ENCODE measurements at regions not wholly inside any gene's neighbourhood (a gene's known extent, or its start where the extent isn't known, plus 50 kb on each side); places are given as distances from the start of the nearest gene placed in this dataset.

DNA sequence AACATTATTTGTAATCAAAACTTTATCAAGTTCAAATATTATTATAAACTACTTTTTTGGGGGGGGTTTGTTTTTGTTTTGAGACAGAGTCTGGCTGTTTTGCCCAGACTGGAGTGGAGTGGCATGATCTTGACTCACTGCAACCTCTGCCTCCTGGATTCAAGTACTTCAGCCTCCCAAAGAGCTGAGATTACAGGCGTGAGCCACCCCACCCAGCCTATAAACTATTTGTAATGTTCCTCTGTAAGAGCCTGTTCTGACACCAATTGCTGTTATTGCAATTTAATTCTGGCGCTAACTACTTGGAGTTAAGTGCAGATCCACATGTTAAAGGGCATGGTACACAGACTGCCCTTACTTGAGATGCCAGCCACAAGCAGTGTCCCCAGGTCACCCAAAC lies 478.1 kb upstream of the NRP1 start:
- Mint-ChIP-seq H3K9me3 (ENCODE audit: insufficient read depth) (no peaks in the 10 kb centered on the region), H3K4me1 (no peaks in the 10 kb centered on the region), H3K27ac (no peak overlapping the region), H3K27me3 (no peaks in the 10 kb centered on the region), H3K4me3 (no peak overlapping the region)
- ChIA-PET CTCF (no interaction called here), POLR2A (no interaction called here)
- Histone ChIP-seq H3K9ac (ENCODE audit: low read length) (no peak overlapping the region), H4K20me1 (ENCODE audit: control insufficient read depth, insufficient read depth, low read length, poor library complexity, severe bottlenecking) (no peaks in the 10 kb centered on the region), H3K27ac (ENCODE audit: low read length in 2 of 2) (no peak overlapping the region), H3K9me3 (ENCODE audit: control extremely low read depth in 1 of 3, control insufficient read depth in 2 of 3, insufficient read depth in 1 of 3, low read length in 2 of 3) (no peaks in the 10 kb centered on the region), H3K79me2 (ENCODE audit: control insufficient read depth, insufficient read depth, low read length) (no peaks in the 10 kb centered on the region), H3K27me3 (replicated peaks in 1 of 4; ENCODE audit: control extremely low read depth in 1 of 4, control insufficient read depth in 3 of 4, insufficient read depth in 4 of 4, low read length in 3 of 4) (no peaks in the 10 kb centered on the region), H3K4me3 (ENCODE audit: control extremely low read depth in 1 of 5, extremely low read depth in 1 of 5, insufficient read depth in 1 of 5, low read depth in 2 of 5, low read length in 4 of 5) (no peak overlapping the region), H2AFZ (ENCODE audit: insufficient read depth, low read depth, low read length, poor library complexity, severe bottlenecking) (no peak overlapping the region), H3K4me1 (ENCODE audit: control insufficient read depth in 2 of 2, insufficient read depth in 2 of 2, low read length in 2 of 2) (no peaks in the 10 kb centered on the region), H3K4me2 (replicated peaks; ENCODE audit: low read depth, low read length, poor library complexity, severe bottlenecking) (no peak overlapping the region), H3K36me3 (replicated peaks in 1 of 2; ENCODE audit: control extremely low read depth in 1 of 2, control insufficient read depth in 1 of 2, extremely low read depth in 1 of 2, insufficient read depth in 2 of 2, low read length in 1 of 2) (no peaks in the 10 kb centered on the region)
- intact Hi-C loops (cut with micrococcal nuclease) = no loop called here
- 89% methylated on average over 2 of the region's 2 CpGs for WGBS (ENCODE audit: insufficient coverage)
- ATAC-seq (ENCODE audit: low read depth) (no peak), DNase-seq (no peak)
- TF ChIP-seq, protein P1, sequence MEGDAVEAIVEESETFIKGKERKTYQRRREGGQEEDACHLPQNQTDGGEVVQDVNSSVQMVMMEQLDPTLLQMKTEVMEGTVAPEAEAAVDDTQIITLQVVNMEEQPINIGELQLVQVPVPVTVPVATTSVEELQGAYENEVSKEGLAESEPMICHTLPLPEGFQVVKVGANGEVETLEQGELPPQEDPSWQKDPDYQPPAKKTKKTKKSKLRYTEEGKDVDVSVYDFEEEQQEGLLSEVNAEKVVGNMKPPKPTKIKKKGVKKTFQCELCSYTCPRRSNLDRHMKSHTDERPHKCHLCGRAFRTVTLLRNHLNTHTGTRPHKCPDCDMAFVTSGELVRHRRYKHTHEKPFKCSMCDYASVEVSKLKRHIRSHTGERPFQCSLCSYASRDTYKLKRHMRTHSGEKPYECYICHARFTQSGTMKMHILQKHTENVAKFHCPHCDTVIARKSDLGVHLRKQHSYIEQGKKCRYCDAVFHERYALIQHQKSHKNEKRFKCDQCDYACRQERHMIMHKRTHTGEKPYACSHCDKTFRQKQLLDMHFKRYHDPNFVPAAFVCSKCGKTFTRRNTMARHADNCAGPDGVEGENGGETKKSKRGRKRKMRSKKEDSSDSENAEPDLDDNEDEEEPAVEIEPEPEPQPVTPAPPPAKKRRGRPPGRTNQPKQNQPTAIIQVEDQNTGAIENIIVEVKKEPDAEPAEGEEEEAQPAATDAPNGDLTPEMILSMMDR (IDR thresholded peaks at IDR 0.05) = no peak
- TF ChIP-seq EZH2 (IDR thresholded peaks at IDR 0.05; ENCODE audit: borderline replicate concordance, insufficient read depth, low read depth, low read length, poor library complexity, severe bottlenecking) = no peak

GRCh38 chr10:33810986-33811385 lies 476.5 kb upstream of the NRP1 start:
- Mint-ChIP-seq H3K27ac (no peak overlapping the region), H3K4me1 (no peaks in the 10 kb centered on the region), H3K4me3 (no peak overlapping the region), H3K27me3 (no peaks in the 10 kb centered on the region), H3K9me3 (ENCODE audit: insufficient read depth) (no peaks in the 10 kb centered on the region)
- Histone ChIP-seq H3K9ac (ENCODE audit: low read length) (no peak overlapping the region), H3K79me2 (ENCODE audit: control insufficient read depth, insufficient read depth, low read length) (no peaks in the 10 kb centered on the region), H2AFZ (ENCODE audit: insufficient read depth, low read depth, low read length, poor library complexity, severe bottlenecking) (no peak overlapping the region), H3K36me3 (replicated peaks in 1 of 2; ENCODE audit: control extremely low read depth in 1 of 2, control insufficient read depth in 1 of 2, extremely low read depth in 1 of 2, insufficient read depth in 2 of 2, low read length in 1 of 2) (no peaks in the 10 kb centered on the region), H3K4me3 (ENCODE audit: control extremely low read depth in 1 of 5, extremely low read depth in 1 of 5, insufficient read depth in 1 of 5, low read depth in 2 of 5, low read length in 4 of 5) (no peak overlapping the region), H3K27ac (ENCODE audit: low read length in 2 of 2) (no peak overlapping the region), H3K9me3 (ENCODE audit: control extremely low read depth in 1 of 3, control insufficient read depth in 2 of 3, insufficient read depth in 1 of 3, low read length in 2 of 3) (no peaks in the 10 kb centered on the region), H3K4me1 (ENCODE audit: control insufficient read depth in 2 of 2, insufficient read depth in 2 of 2, low read length in 2 of 2) (no peaks in the 10 kb centered on the region), H3K27me3 (replicated peaks in 1 of 4; ENCODE audit: control extremely low read depth in 1 of 4, control insufficient read depth in 3 of 4, insufficient read depth in 4 of 4, low read length in 3 of 4) (no peaks in the 10 kb centered on the region), H4K20me1 (ENCODE audit: control insufficient read depth, insufficient read depth, low read length, poor library complexity, severe bottlenecking) (no peaks in the 10 kb centered on the region), H3K4me2 (replicated peaks; ENCODE audit: low read depth, low read length, poor library complexity, severe bottlenecking) (no peak overlapping the region)
- intact Hi-C loops (cut with micrococcal nuclease) = no loop called here
- ChIA-PET POLR2A (no interaction called here), CTCF (no interaction called here)
- DNase-seq = no peak
- WGBS (ENCODE audit: insufficient coverage) = 100% methylated on average over 2 of the region's 3 CpGs
- ATAC-seq (ENCODE audit: low read depth) = no peak
- TF ChIP-seq, protein P1 (IDR thresholded peaks at IDR 0.05) = no peak
- TF ChIP-seq EZH2 (IDR thresholded peaks at IDR 0.05; ENCODE audit: borderline replicate concordance, insufficient read depth, low read depth, low read length, poor library complexity, severe bottlenecking) = no peak

All from B cell (primary cell).